Epithelial cell of esophagus (primary cell): ENCODE measurements at regions not wholly inside any gene's neighbourhood (a gene's known extent, or its start where the extent isn't known, plus 50 kb on each side); places are given as distances from the start of the nearest gene placed in this dataset.

Experiments used
- DNase-seq: peaks from one replicate; pipeline ENCODE4 v3.0.0; 2010; ENCODE audit warnings: low read depth
- H3K4me3 ChIP-seq: 2 replicates; pipeline ENCODE4 v1.5.1; 2011; ENCODE audit warnings: mild to moderate bottlenecking, low read length, control low read depth
- CTCF ChIP-seq: IDR thresholded peaks from 2 replicates; pipeline ENCODE4 v1.5.1; 2011; ENCODE audit warnings: low read depth, mild to moderate bottlenecking, low read length, control low read depth, inconsistent platforms; ENCODE audit not compliant: insufficient read depth; ENCODE audit errors: missing control alignments

DNA sequence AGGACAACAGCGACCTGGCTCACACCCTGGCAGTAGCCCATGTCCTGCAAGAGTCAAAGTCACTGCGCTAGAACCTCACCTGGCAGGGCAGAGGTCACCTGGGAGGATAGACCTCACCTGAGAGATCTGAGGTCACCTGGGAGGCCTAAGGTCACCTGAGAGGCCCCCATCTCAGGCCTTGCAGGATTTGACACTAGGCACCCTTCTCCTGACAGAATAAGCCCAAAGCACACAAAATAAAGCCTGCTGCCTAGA lies 75.2 kb upstream of the SPTLC1 start:
- no peak overlapping the region for H3K4me3 ChIP-seq
- DNase-seq: no peak
- no peak for TF ChIP-seq CTCF

DNA sequence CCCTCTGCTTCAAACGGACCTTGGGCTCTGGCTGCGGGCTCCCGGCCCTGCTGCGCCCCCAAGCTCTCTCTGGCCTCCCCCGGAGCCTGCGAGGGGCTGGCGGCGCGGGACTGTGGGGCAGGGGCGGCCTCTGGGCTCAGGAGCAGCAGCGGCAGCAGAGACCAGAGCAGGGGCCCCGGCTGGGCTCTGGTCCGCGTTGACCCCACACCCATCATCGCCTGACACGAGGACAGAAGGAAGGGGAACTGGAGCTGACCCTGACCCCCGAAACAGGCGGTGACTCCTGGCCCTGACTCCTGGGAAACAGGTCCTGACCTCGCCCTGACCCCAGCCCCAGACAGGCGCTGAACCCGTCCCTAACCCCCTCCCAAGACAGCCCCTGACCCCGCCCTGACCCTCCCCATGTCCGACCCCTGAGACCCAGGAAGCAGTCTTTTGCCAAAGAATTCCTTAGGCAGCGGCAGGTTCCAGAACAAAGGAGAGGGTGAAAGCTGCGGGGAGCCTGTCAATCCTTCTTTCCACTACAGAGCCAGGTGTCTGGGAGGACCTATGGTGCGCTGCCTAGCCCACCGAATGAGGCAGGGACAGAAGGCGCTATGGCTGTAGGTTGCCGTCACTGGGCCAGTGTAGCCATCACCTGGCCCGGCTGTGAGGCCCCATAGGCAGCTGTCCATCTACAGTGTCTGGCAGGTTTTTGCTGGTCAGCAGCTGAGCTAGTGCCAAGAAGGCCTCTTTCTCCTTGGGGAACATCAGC lies 74.7 kb upstream of the SPTLC1 start:
- H3K4me3 ChIP-seq: no peak overlapping the region
- DNase-seq: no peak
- no peak for TF ChIP-seq CTCF

- no peak overlapping the region for H3K4me3 ChIP-seq
- TF ChIP-seq CTCF: no peak
- no peak for DNase-seq
These were observed 74.0 kb upstream of the SPTLC1 start for GRCh38 chr9:92188969-92189781.

- TF ChIP-seq CTCF: no peak
- no peak overlapping the region for H3K4me3 ChIP-seq
- DNase-seq: no peak
These were observed 72.9 kb upstream of the SPTLC1 start for GRCh38 chr9:92187989-92188714.

- TF ChIP-seq CTCF: no peak
- no peak overlapping the region for H3K4me3 ChIP-seq
These were observed 72.2 kb upstream of the SPTLC1 start for GRCh38 chr9:92187390-92187789.

GRCh38 chr9:92186631-92187030 lies 71.4 kb upstream of the SPTLC1 start:
- no peak overlapping the region for H3K4me3 ChIP-seq
- no peak for TF ChIP-seq CTCF
- DNase-seq: no peak

More at GRCh38 chr9:92187390-92187789, 72.2 kb upstream of the SPTLC1 start:
- DNase-seq: no peak

DNA sequence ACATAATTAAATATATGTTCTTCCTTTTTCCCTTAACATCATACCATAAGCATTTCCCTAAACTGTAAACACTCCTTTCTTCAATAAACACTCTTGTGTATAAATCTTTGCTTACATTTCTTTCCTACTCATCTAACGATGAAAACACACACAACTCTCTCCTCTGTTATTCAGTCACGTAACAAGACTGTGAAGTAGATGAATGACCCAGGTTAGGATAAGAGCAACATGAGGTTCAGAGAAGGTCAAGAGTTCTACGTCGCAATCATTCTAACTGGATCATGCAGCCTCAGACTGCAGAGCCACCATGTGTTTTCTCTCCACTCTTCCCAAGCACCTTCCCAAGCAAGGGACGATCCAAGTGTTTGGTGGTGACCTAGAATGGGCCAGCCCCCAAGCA lies 70.5 kb upstream of the SPTLC1 start:
- no peak for TF ChIP-seq CTCF
- no peak for DNase-seq
- no peak overlapping the region for H3K4me3 ChIP-seq
